OCI-LY7 (cell line): ENCODE measurements at regions not wholly inside any gene's neighbourhood (a gene's known extent, or its start where the extent isn't known, plus 50 kb on each side); places are given as distances from the start of the nearest gene placed in this dataset.

Source experiments
- CTCF ChIP-seq: fragments of 200-600 bp; sonication (generic); conservative IDR thresholded peaks from 2 replicates; pipeline ENCODE4 v1.5.1; 2014; ENCODE audit warnings: mild to moderate bottlenecking, antibody characterized with exemption, low read length, moderate library complexity, mixed read lengths
- EZH2phosphoT487 ChIP-seq: fragments of 200-600 bp; sonication (generic); IDR thresholded peaks from 2 replicates; pipeline ENCODE4 v1.6.1; 2018; ENCODE audit warnings: low read depth, borderline replicate concordance, mild to moderate bottlenecking, mixed run types, antibody characterized with exemption, low read length, moderate library complexity, mixed read lengths

GRCh38 chr6:23735151-23735550, 390.9 kb upstream of the NRSN1 start:
- TF ChIP-seq CTCF (no peak), EZH2phosphoT487 (no peak)
